GM23338 (cell line): ENCODE measurements at regions not wholly inside any gene's neighbourhood (a gene's known extent, or its start where the extent isn't known, plus 50 kb on each side); places are given as distances from the start of the nearest gene placed in this dataset.
A peak's percentile ranks its signal among the peaks of the same experiment; 100 is the strongest.

Experiments used
- ATAC-seq: fragments of 200-7000 bp; cut with Tn5 transposase; 3 replicates; pipeline ENCODE4 v1.9.1; 2020
- DNase-seq: peaks from one replicate; pipeline ENCODE4 v3.0.0-alpha.2; 2015; ENCODE audit warnings: low spot score
- H2AFZ ChIP-seq: fragments of 200-600 bp; sonication (generic); 2 replicates; pipeline ENCODE4 v1.8.0; 2016; ENCODE audit warnings: antibody characterized with exemption, mild to moderate bottlenecking, moderate library complexity
- H3F3A ChIP-seq: fragments of 200-600 bp; sonication (generic); replicated peaks from 2 replicates; pipeline ENCODE4 v1.8.0; 2017; ENCODE audit warnings: antibody characterized with exemption, mixed run types, low read depth
- H3K27ac ChIP-seq: fragments of 200-600 bp; sonication (generic); 2 replicates; pipeline ENCODE4 v1.6.1; 2016; ENCODE audit warnings: low read depth
- H3K27me3 ChIP-seq: fragments of 200-600 bp; sonication (generic); 2 replicates; pipeline ENCODE4 v1.8.0; 2016; ENCODE audit warnings: mild to moderate bottlenecking, mixed run types, moderate library complexity; ENCODE audit not compliant: insufficient read depth
- H3K36me3 ChIP-seq: fragments of 200-600 bp; sonication (generic); 2 replicates; pipeline ENCODE4 v1.8.0; 2016; ENCODE audit warnings: mild to moderate bottlenecking; ENCODE audit not compliant: insufficient read depth
- H3K4me1 ChIP-seq: fragments of 200-600 bp; sonication (generic); 2 replicates; pipeline ENCODE4 v1.8.0; 2016; ENCODE audit warnings: mild to moderate bottlenecking, moderate library complexity; ENCODE audit not compliant: insufficient read depth
- H3K4me2 ChIP-seq: fragments of 200-600 bp; sonication (generic); 2 replicates; pipeline ENCODE4 v1.7.1; 2017; ENCODE audit warnings: mixed run types
- H3K4me3 ChIP-seq: fragments of 200-600 bp; sonication (generic); 2 replicates; pipeline ENCODE4 v1.6.1; 2016; ENCODE audit warnings: mixed run types
- H3K79me2 ChIP-seq: fragments of 200-600 bp; sonication (generic); replicated peaks from 2 replicates; pipeline ENCODE4 v1.8.0; 2017; ENCODE audit warnings: mild to moderate bottlenecking; ENCODE audit not compliant: insufficient read depth
- H3K9me2 ChIP-seq: fragments of 200-600 bp; sonication (generic); 2 replicates; pipeline ENCODE4 v1.8.0; 2017; ENCODE audit not compliant: insufficient read depth
- H4K20me1 ChIP-seq: fragments of 200-600 bp; sonication (generic); replicated peaks from 2 replicates; pipeline ENCODE4 v1.8.0; 2017; ENCODE audit warnings: mild to moderate bottlenecking; ENCODE audit not compliant: insufficient read depth
- H3K27ac Mint-ChIP-seq: 2 replicates; pipeline ENCODE4 v1.8.0; 2020; ENCODE audit warnings: inconsistent platforms, mild to moderate bottlenecking, moderate library complexity, mixed read lengths
- H3K27me3 Mint-ChIP-seq: 3 replicates; pipeline ENCODE4 v1.8.0; 2022; ENCODE audit warnings: low read depth, mild to moderate bottlenecking, moderate library complexity, mixed read lengths, inconsistent platforms; ENCODE audit not compliant: insufficient read depth, poor library complexity
- H3K36me3 Mint-ChIP-seq: 3 replicates; pipeline ENCODE4 v1.8.0; 2021; ENCODE audit warnings: low read depth, mild to moderate bottlenecking, inconsistent platforms, moderate library complexity, mixed read lengths
- H3K4me1 Mint-ChIP-seq: 3 replicates; pipeline ENCODE4 v1.8.0; 2020; ENCODE audit warnings: mild to moderate bottlenecking, inconsistent platforms, mixed read lengths
- H3K4me3 Mint-ChIP-seq: 3 replicates; pipeline ENCODE4 v1.8.0; 2021; ENCODE audit warnings: moderate library complexity, mild to moderate bottlenecking, inconsistent platforms, mixed read lengths
- H3K9me3 Mint-ChIP-seq: 3 replicates; pipeline ENCODE4 v1.8.0; 2020; ENCODE audit warnings: moderate library complexity, mild to moderate bottlenecking, inconsistent platforms, mixed read lengths
- CTCF ChIP-seq, 2 experiments: fragments of 200-600 bp in 1 of 2; sonication (generic) in 1 of 2; conservative IDR thresholded peaks; 2 replicates each; pipeline versions ENCODE4 v1.5.1 to v1.6.1; 2016 to 2017; ENCODE audit warnings: antibody characterized with exemption in 2 of 2, low read depth in 2 of 2, mild to moderate bottlenecking in 2 of 2, moderate library complexity in 1 of 2
- EZH2 ChIP-seq: fragments of 200-600 bp; sonication (generic); IDR thresholded peaks from one replicate; pipeline ENCODE4 v1.8.0; 2017; ENCODE audit warnings: antibody characterized with exemption, mild to moderate bottlenecking, low read depth; ENCODE audit not compliant: unreplicated experiment
- EZH2phosphoT487 ChIP-seq: fragments of 200-600 bp; sonication (generic); IDR thresholded peaks from one replicate; pipeline ENCODE4 v1.8.1; 2018; ENCODE audit warnings: antibody characterized with exemption; ENCODE audit not compliant: unreplicated experiment
- JUNB ChIP-seq: IDR thresholded peaks from one replicate; pipeline ENCODE4 v1.6.1; 2016; ENCODE audit warnings: antibody characterized with exemption; ENCODE audit not compliant: unreplicated experiment
- NANOG ChIP-seq: IDR thresholded peaks from 2 replicates; pipeline ENCODE4 v1.6.1; 2016; ENCODE audit warnings: antibody characterized with exemption, borderline replicate concordance
- POLR2AphosphoS5 ChIP-seq: IDR thresholded peaks from 2 replicates; pipeline ENCODE4 v1.6.1; 2016; ENCODE audit warnings: antibody characterized with exemption, low read depth
- STAT1 ChIP-seq: IDR thresholded peaks from one replicate; pipeline ENCODE4 v1.6.1; 2016; ENCODE audit warnings: antibody characterized with exemption; ENCODE audit not compliant: unreplicated experiment
- ZNF331 ChIP-seq: fragments of 250-450 bp; sonication (Bioruptor Pico); IDR thresholded peaks from 2 replicates; pipeline ENCODE4 v1.5.0; 2020; ENCODE audit warnings: low read depth, mild to moderate bottlenecking, moderate library complexity
- ZNF462 ChIP-seq: fragments of 250-450 bp; sonication (Bioruptor Pico); IDR thresholded peaks from 2 replicates; pipeline ENCODE4 v1.5.0; 2020; ENCODE audit warnings: mild to moderate bottlenecking, moderate library complexity

GRCh38 chr2:19292007-19292406 lies 66.4 kb downstream of the OSR1 start:
- Histone ChIP-seq H3K4me1 (no peaks in the 10 kb centered on the region), H3K9me2 (no peaks in the 10 kb centered on the region), H3K27ac (no peak overlapping the region), H3K4me3 (no peak overlapping the region), H2AFZ (no peak overlapping the region), H3K36me3 (no peaks in the 10 kb centered on the region), H3K79me2 (no peaks in the 10 kb centered on the region), H3F3A (no peaks in the 10 kb centered on the region), H3K4me2 (no peak overlapping the region), H3K27me3 (no peaks in the 10 kb centered on the region), H4K20me1 (no peaks in the 10 kb centered on the region)
- Mint-ChIP-seq H3K4me1 (no peaks in the 10 kb centered on the region), H3K36me3 (no peaks in the 10 kb centered on the region), H3K9me3 (no peaks in the 10 kb centered on the region), H3K4me3 (no peak overlapping the region), H3K27ac (no peak overlapping the region), H3K27me3 (no peaks in the 10 kb centered on the region)
- ATAC-seq: no peak
- DNase-seq: no peak
- no peak for TF ChIP-seq ZNF331 (CRISPR knock-in tag)
- no peak for TF ChIP-seq POLR2AphosphoS5
- TF ChIP-seq STAT1: no peak
- no peak for TF ChIP-seq CTCF (conservative IDR thresholded peaks at IDR 0.05; ENCODE audit: low read depth in 2 of 2)
- TF ChIP-seq JUNB: no peak
- no peak for TF ChIP-seq EZH2phosphoT487
- TF ChIP-seq NANOG: no peak
- TF ChIP-seq EZH2: no peak

- Histone ChIP-seq H3K4me1 (no peaks in the 10 kb centered on the region), H4K20me1 (no peaks in the 10 kb centered on the region), H3K27ac (no peak overlapping the region), H3K4me2 (no peak overlapping the region), H3K9me2 (no peaks in the 10 kb centered on the region), H3K79me2 (no peaks in the 10 kb centered on the region), H3K4me3 (no peak overlapping the region), H2AFZ (no peak overlapping the region), H3F3A (no peaks in the 10 kb centered on the region), H3K27me3 (no peaks in the 10 kb centered on the region), H3K36me3 (no peaks in the 10 kb centered on the region)
- ATAC-seq (no peak), DNase-seq (no peak)
- TF ChIP-seq ZNF331 (CRISPR knock-in tag): no peak
- no peak overlapping the region for H3K4me3 Mint-ChIP-seq
- H3K4me1 Mint-ChIP-seq: no peaks in the 10 kb centered on the region
- no peaks in the 10 kb centered on the region for H3K9me3 Mint-ChIP-seq
- H3K27ac Mint-ChIP-seq: no peak overlapping the region
- H3K36me3 Mint-ChIP-seq: no peaks in the 10 kb centered on the region
- no peaks in the 10 kb centered on the region for H3K27me3 Mint-ChIP-seq
These were observed 70.1 kb downstream of the OSR1 start for GRCh38 chr2:19288291-19288690.

GRCh38 chr2:19287324-19287723 lies 71.1 kb downstream of the OSR1 start:
- H3K4me2 ChIP-seq: no peak overlapping the region
- no peaks in the 10 kb centered on the region for H3K9me3 Mint-ChIP-seq
- H3K36me3 ChIP-seq: no peaks in the 10 kb centered on the region
- no peaks in the 10 kb centered on the region for H3K27me3 ChIP-seq
- H3K4me1 ChIP-seq: no peaks in the 10 kb centered on the region
- H3K36me3 Mint-ChIP-seq: no peaks in the 10 kb centered on the region
- no peaks in the 10 kb centered on the region for H3K9me2 ChIP-seq
- ATAC-seq: no peak
- 0 out of 2 replicates have a peak overlapping the region, but pooled peaks have one; percentile 39 for H3K27ac Mint-ChIP-seq
- H3K27me3 Mint-ChIP-seq: no peaks in the 10 kb centered on the region
- no peaks in the 10 kb centered on the region for H3K4me1 Mint-ChIP-seq
- no peak for DNase-seq
- no peak overlapping the region for H3K27ac ChIP-seq
- no peak overlapping the region for H3K4me3 Mint-ChIP-seq
- no peaks in the 10 kb centered on the region for H3K79me2 ChIP-seq
- H4K20me1 ChIP-seq: no peaks in the 10 kb centered on the region
- H3K4me3 ChIP-seq: no peak overlapping the region
- no peak overlapping the region for H2AFZ ChIP-seq
- H3F3A ChIP-seq: no peaks in the 10 kb centered on the region
- TF ChIP-seq EZH2 (no peak), ZNF462 (CRISPR knock-in tag) (no peak), ZNF331 (CRISPR knock-in tag) (no peak)
